GM23248 (cell line): ENCODE measurements at regions not wholly inside any gene's neighbourhood (a gene's known extent, or its start where the extent isn't known, plus 50 kb on each side); places are given as distances from the start of the nearest gene placed in this dataset.

Experiments
- EZH2 ChIP-seq: fragments of 200-600 bp; sonication (generic); IDR thresholded peaks from 2 replicates; pipeline ENCODE4 v1.6.1; 2018; ENCODE audit warnings: antibody characterized with exemption, mild to moderate bottlenecking; ENCODE audit not compliant: insufficient read depth, poor library complexity, severe bottlenecking
- EZH2phosphoT487 ChIP-seq: fragments of 200-600 bp; sonication (generic); IDR thresholded peaks from 2 replicates; pipeline ENCODE4 v1.6.1; 2018; ENCODE audit warnings: antibody characterized with exemption, moderate library complexity, mild to moderate bottlenecking, low read depth; ENCODE audit not compliant: insufficient read depth

DNA sequence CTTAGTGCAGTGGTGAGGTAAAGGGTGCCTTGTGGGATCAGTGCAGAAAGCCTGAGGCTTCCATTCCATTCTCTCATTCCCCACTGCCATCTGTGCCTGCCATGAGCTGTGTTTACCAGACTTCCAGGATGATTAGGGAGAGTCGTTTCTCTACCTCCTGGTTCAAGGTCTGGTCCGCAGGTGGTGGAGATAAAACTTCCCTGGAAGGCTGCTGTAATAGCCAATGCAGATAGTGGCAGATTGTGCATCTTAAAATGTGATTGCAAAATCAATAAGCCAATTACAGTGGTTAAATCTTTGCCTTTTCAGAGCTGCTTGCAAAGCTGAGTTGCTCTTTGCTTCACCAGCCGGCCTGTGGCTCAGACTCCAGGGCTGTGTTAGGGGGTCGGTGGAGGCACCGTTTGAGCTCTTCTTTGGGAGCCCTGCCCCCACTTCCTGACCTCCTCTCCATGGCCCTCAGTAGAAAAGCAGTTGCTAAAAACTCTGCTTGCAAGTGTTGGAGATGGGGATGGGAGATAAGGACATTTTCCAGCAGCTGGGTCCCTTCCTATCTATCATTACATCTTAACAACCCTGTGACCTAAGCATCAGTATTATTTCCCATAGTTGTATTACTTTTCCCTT lies 95.2 kb upstream of the HS6ST1 start:
- TF ChIP-seq EZH2phosphoT487 (no peak), EZH2 (no peak)
